GM18907 (cell line): ENCODE measurements at regions not wholly inside any gene's neighbourhood (a gene's known extent, or its start where the extent isn't known, plus 50 kb on each side); places are given as distances from the start of the nearest gene placed in this dataset.

Experiments
- ATAC-seq: cut with Tn5 transposase; IDR thresholded peaks from one replicate; pipeline ENCODE4 v1.9.1; 2021; ENCODE audit warnings: mild to moderate bottlenecking, moderate library complexity; ENCODE audit not compliant: unreplicated experiment

- ATAC-seq, result no peak
Measured at GRCh38 chr21:16597753-16598152, 868.0 kb downstream of the USP25 start.

- no peak for ATAC-seq
Measured at GRCh38 chr21:16605597-16605996, 875.8 kb downstream of the USP25 start.

GRCh38 chr21:16606271-16606670 is 876.5 kb downstream of the USP25 start:
- ATAC-seq, result no peak

GRCh38 chr21:16608209-16608830 is 878.5 kb downstream of the USP25 start:
- no peak for ATAC-seq

- no peak for ATAC-seq
Measured at GRCh38 chr21:16619281-16619680, 889.5 kb downstream of the USP25 start.

- no peak for ATAC-seq
Measured at GRCh38 chr21:16620786-16621320, 891.1 kb downstream of the USP25 start.

GRCh38 chr21:16624479-16625118 is 888.2 kb upstream of the CXADR start:
- ATAC-seq, result no peak

- ATAC-seq, result no peak
Measured at GRCh38 chr21:16625491-16625890, 887.4 kb upstream of the CXADR start.

- ATAC-seq, result no peak
Measured at GRCh38 chr21:16633831-16634459, 878.9 kb upstream of the CXADR start.

- ATAC-seq, result no peak
Measured at GRCh38 chr21:16634515-16634914, 878.3 kb upstream of the CXADR start.

- no peak for ATAC-seq
Measured at GRCh38 chr21:16640297-16641027, 872.4 kb upstream of the CXADR start.

- ATAC-seq, result no peak
Measured at GRCh38 chr21:16642353-16642752, 870.5 kb upstream of the CXADR start.

GRCh38 chr21:16644685-16645084 is 868.2 kb upstream of the CXADR start:
- no peak for ATAC-seq

GRCh38 chr21:16650714-16651366 is 862.0 kb upstream of the CXADR start:
- ATAC-seq, result no peak

GRCh38 chr21:16651956-16652355 is 860.9 kb upstream of the CXADR start:
- no peak for ATAC-seq

- no peak for ATAC-seq
Measured at GRCh38 chr21:16663436-16663835, 849.4 kb upstream of the CXADR start.

GRCh38 chr21:16667395-16667794 is 845.4 kb upstream of the CXADR start:
- ATAC-seq, result no peak

- ATAC-seq, result no peak
Measured at GRCh38 chr21:16674949-16675348, 837.9 kb upstream of the CXADR start.

- no peak for ATAC-seq
Measured at GRCh38 chr21:16676391-16676790, 836.5 kb upstream of the CXADR start.

- no peak for ATAC-seq
Measured at GRCh38 chr21:16678429-16679160, 834.2 kb upstream of the CXADR start.
